GM18858 (cell line): ENCODE measurements at regions not wholly inside any gene's neighbourhood (a gene's known extent, or its start where the extent isn't known, plus 50 kb on each side); places are given as distances from the start of the nearest gene placed in this dataset.
"Not testable (repeated sequence)": the region's sequence is repeated elsewhere in the genome, so short reads cannot be mapped to it uniquely, and the experiment has no call there.

Experiments used
- ATAC-seq: cut with Tn5 transposase; IDR thresholded peaks from one replicate; pipeline ENCODE4 v1.9.1; 2021; ENCODE audit not compliant: unreplicated experiment

GRCh38 chr20:60167812-60168211, 209.6 kb downstream of the CDH26 start:
- ATAC-seq: no peak

- no peak for ATAC-seq
Measured at GRCh38 chr20:60168963-60169362, 210.7 kb downstream of the CDH26 start.

GRCh38 chr20:60170116-60170515, 211.9 kb downstream of the CDH26 start:
- ATAC-seq: no peak

- ATAC-seq: no peak
Measured at GRCh38 chr20:60171313-60171712, 213.1 kb downstream of the CDH26 start.

GRCh38 chr20:60171738-60172137, 213.5 kb downstream of the CDH26 start:
- no peak for ATAC-seq

GRCh38 chr20:60172346-60172984, 214.2 kb downstream of the CDH26 start:
- ATAC-seq: no peak

GRCh38 chr20:60177080-60177479, 218.9 kb downstream of the CDH26 start:
- no peak for ATAC-seq

- no peak for ATAC-seq
Measured at GRCh38 chr20:60180986-60181385, 222.8 kb downstream of the CDH26 start.

DNA sequence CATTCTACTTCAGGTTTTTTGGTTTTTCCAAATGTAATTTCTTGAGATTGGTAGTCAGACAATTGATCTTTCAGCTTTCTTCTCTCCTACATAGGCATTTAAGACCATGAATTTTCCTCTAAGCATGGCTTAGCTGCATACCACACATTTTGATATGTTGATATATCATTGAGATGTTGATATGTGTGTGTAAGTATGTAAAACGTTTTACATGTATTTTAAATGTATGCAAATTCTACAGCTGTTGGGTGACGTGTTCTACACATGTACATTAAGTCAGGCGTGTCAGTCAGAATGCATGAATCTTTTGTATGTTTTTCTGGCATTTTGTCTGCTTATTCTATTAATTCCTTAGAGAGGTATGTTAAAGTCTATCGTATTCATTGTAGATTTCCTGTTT, 228.2 kb downstream of the CDH26 start:
- ATAC-seq: no peak

DNA sequence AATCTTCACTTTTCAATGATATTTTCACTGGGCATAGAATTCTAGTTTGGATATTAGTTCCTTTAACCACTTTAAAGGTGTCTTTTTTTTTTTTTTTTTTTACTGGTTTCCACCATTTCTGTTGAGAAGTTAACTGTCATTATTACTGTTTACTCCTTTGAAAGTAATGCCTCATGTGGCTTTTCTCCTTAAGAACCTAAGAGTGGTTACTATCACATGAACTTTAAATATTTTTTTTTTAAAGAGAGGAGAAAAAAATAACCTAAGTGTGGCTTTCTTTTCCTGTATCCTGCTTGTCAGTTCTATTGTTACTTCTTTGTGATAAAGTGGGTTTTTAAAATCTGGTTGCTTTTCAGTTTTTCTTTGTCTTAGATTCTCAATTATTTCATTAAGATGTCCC, 229.5 kb downstream of the CDH26 start:
- no peak for ATAC-seq

- ATAC-seq: no peak
Measured at GRCh38 chr20:60191014-60191413, 232.8 kb downstream of the CDH26 start.

GRCh38 chr20:60192326-60192725, 234.1 kb downstream of the CDH26 start:
- no peak for ATAC-seq

DNA sequence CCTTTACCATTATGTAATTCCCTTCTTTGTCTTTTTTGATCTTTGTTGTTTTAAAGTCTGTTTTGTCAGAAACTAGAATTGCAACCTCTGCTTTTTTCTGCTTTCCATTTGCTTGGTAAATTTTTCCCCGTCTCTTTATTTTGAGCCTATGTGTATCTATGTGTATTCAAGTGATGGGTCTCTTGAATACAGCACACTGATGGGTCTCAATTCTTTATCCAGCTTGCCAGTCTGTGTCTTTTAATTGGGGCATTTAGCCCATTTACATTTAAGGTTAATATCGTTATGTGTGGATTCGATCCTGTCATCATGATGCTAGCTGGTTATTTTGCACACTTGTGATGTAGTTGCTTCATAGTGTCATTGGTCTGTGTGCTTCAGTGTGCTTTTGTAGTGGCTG, 240.9 kb downstream of the CDH26 start:
- not testable (repeated sequence) for ATAC-seq

GRCh38 chr20:60199866-60200265, 241.6 kb downstream of the CDH26 start:
- ATAC-seq: no peak

- ATAC-seq: no peak
Measured at GRCh38 chr20:60200305-60200918, 242.2 kb downstream of the CDH26 start.

- ATAC-seq: no peak
Measured at GRCh38 chr20:60201198-60201835, 243.1 kb downstream of the CDH26 start.

DNA sequence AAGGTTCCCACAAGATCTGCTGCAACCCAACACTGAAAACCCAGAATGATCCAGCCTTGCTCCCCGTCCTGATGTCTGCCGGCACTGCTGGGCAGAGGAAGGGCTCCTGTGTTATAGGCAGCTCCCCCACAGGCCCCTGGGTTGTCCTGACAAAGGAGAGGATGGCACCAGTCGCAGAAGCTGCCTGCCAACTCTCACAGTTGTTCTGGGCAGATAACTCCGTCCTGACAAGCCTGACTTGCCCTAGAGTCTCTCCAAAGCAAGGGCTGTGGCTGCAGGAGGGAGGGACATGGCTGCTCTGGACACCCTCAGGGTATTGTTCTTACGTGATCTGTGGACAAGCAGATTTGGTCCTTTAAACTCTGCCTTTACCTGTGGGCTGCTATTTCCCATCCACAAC, 243.8 kb downstream of the CDH26 start:
- ATAC-seq: no peak

DNA sequence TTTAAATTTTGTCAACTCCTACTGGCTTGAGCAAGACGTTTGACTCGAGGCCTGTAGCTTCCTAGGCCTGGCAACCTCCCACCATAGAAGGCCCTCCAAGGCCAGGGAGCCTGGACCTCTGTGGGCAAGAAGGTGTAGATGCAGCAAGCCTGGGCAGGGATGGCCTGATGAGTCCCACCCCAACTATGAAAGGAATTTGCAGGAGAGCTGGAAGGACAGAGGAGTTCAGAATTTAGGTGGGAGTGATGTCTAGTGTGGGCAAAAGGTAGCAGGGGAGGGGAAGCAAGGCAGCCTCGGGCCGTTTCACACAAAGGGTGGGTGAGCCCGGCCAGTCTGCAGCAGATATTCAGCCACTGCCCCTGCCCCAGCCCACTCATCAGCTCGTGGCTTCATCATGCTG, 245.2 kb downstream of the CDH26 start:
- no peak for ATAC-seq

GRCh38 chr20:60204601-60205000, 246.4 kb downstream of the CDH26 start:
- no peak for ATAC-seq

- no peak for ATAC-seq
Measured at GRCh38 chr20:60206259-60206658, 248.0 kb downstream of the CDH26 start.

GRCh38 chr20:60209048-60209447, 250.8 kb downstream of the CDH26 start:
- ATAC-seq: no peak

- ATAC-seq: peak; percentile 62
Measured at GRCh38 chr20:60210779-60211617, 252.8 kb downstream of the CDH26 start.
